RWPE1 (cell line): ENCODE measurements at regions not wholly inside any gene's neighbourhood (a gene's known extent, or its start where the extent isn't known, plus 50 kb on each side); places are given as distances from the start of the nearest gene placed in this dataset.

Experiments
- CTCF ChIA-PET: fragments of 350-600 bp; sonication (Branson Sonifier 250); formaldehyde crosslinking; extraction: SDS; loops from one replicate; lab custom pipeline; 2021; lab: Yijun Ruan, JAX
- POLR2A ChIA-PET: fragments of 400-600 bp; formaldehyde crosslinking; extraction: SDS; loops from one replicate; lab custom pipeline; 2020; ENCODE audit warnings: antibody characterized with exemption; ENCODE audit not compliant: low non-redundant PET; lab: Yijun Ruan, JAX
- DNase-seq: peaks from one replicate; pipeline ENCODE4 v3.0.0; 2012; ENCODE audit warnings: low spot score
- H3K27ac ChIP-seq: fragments of 450-650 bp; 2 replicates; pipeline ENCODE4 v1.5.1; 2017
- CTCF ChIP-seq: fragments of 450-650 bp; conservative IDR thresholded peaks from 2 replicates; pipeline ENCODE4 v1.5.1; 2017; ENCODE audit warnings: low read depth, mild to moderate bottlenecking

- DNase-seq: no peak
- ChIA-PET CTCF (interaction anchor here (0.6 to 0.7 kb wide), 2 partner anchors 117 to 553 kb away, joined by 3 to 4 read pairs; no protein-coding TSS in a partner anchor), POLR2A (no interaction called here)
- no peak overlapping the region for H3K27ac ChIP-seq
- no peak for TF ChIP-seq CTCF
These were observed 69.7 kb upstream of the CAB39 start for GRCh38 chr2:230642966-230643365.

GRCh38 chr2:230643576-230644291 lies 68.9 kb upstream of the CAB39 start:
- no peak for TF ChIP-seq CTCF
- DNase-seq: no peak
- ChIA-PET CTCF (no interaction called here), POLR2A (no interaction called here)
- H3K27ac ChIP-seq: no peak overlapping the region

- H3K27ac ChIP-seq: no peak overlapping the region
- POLR2A ChIA-PET: no interaction called here
- no peak for DNase-seq
- CTCF ChIA-PET: no interaction called here
- no peak for TF ChIP-seq CTCF
These were observed 68.2 kb upstream of the CAB39 start for GRCh38 chr2:230644356-230644935.

GRCh38 chr2:230648356-230648755 lies 64.3 kb upstream of the CAB39 start:
- H3K27ac ChIP-seq: no peak overlapping the region
- CTCF ChIA-PET: no interaction called here
- POLR2A ChIA-PET: no interaction called here
- no peak for DNase-seq
- TF ChIP-seq CTCF: no peak

- no peak for TF ChIP-seq CTCF
- POLR2A ChIA-PET: no interaction called here
- no peak overlapping the region for H3K27ac ChIP-seq
- no peak for DNase-seq
- CTCF ChIA-PET: interaction anchor here (0.7 kb wide), 2 partner anchors 148 to 325 kb away, joined by 3 to 4 read pairs; no protein-coding TSS in a partner anchor
These were observed 62.0 kb upstream of the CAB39 start for GRCh38 chr2:230650585-230651137.

GRCh38 chr2:230654057-230654456 lies 58.6 kb upstream of the CAB39 start:
- no peak overlapping the region for H3K27ac ChIP-seq
- CTCF ChIA-PET: no interaction called here
- no peak for TF ChIP-seq CTCF
- no peak for DNase-seq
- POLR2A ChIA-PET: no interaction called here
